ENCODE measurements at regions not wholly inside any gene's neighbourhood (a gene's known extent, or its start where the extent isn't known, plus 50 kb on each side); places are given as distances from the start of the nearest gene placed in this dataset.

DNA sequence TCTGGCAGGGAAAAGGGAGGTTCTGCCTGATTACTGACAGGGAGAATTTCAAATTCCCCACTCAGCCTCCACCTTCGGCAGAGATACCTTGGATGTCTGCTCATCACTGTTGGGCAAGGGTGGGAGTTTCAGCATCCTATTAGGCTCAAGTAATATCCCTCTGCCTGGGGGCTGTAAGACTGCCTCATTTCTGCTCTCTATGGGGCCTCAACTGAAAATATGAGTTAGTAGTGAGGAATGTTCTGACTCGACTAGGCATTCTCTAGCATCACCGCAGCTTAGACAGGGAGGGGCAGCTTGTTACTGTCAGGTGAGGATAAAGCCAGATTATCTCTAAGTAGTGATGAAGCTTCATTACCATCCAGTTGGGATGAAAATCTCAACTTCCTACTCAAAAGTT is 87.7 kb upstream of the LRP1B start:
- TF ChIP-seq CTCF (IDR thresholded peaks at IDR 0.05; ENCODE audit: extremely low read depth in 1 of 2, insufficient read depth in 1 of 2, low read depth in 1 of 2, low read length in 2 of 2) = no peak
- TF ChIP-seq POLR2A (IDR thresholded peaks at IDR 0.05; ENCODE audit: low read depth, low read length) = no peak
- TF ChIP-seq JUN (IDR thresholded peaks at IDR 0.05; ENCODE audit: borderline replicate concordance, insufficient read depth, insufficient read length, low read depth) = no peak
- TF ChIP-seq MAX (IDR thresholded peaks at IDR 0.05; ENCODE audit: insufficient read depth, insufficient read length) = no peak
- no peak for TF ChIP-seq EZH2 (IDR thresholded peaks at IDR 0.05; ENCODE audit: borderline replicate concordance, low read depth, low read length, severe bottlenecking)

All from endothelial cell of umbilical vein (primary cell).